ENCODE measurements at regions not wholly inside any gene's neighbourhood (a gene's known extent, or its start where the extent isn't known, plus 50 kb on each side); places are given as distances from the start of the nearest gene placed in this dataset.

GRCh38 chr14:85464135-85464895 lies 65.6 kb upstream of the FLRT2 start:
- TF ChIP-seq CTCF (IDR thresholded peaks at IDR 0.05; ENCODE audit: low read depth, low read length) (no peak), POLR2A (IDR thresholded peaks at IDR 0.05; ENCODE audit: extremely low read depth, insufficient read length) (no peak), MYC (IDR thresholded peaks at IDR 0.05; ENCODE audit: low read depth, low read length) (no peak)

All from NB4 (cell line).